CD4-positive, alpha-beta T cell (primary cell): ENCODE measurements at regions not wholly inside any gene's neighbourhood (a gene's known extent, or its start where the extent isn't known, plus 50 kb on each side); places are given as distances from the start of the nearest gene placed in this dataset.

Source experiments
- ATAC-seq: fragments of 200-7000 bp; cut with Tn5 transposase; one replicate; pipeline ENCODE4 v1.10.0; 2022; ENCODE audit warnings: mild to moderate bottlenecking; ENCODE audit not compliant: poor library complexity
- CTCF ChIA-PET: fragments of 350-600 bp; sonication (Branson Sonifier 250); formaldehyde crosslinking; loops from one replicate; lab custom pipeline; 2021; ENCODE audit warnings: antibody characterized with exemption, inconsistent platforms; lab: Charles Lee
- POLR2A ChIA-PET: fragments of 350-600 bp; sonication (Branson Sonifier 250); formaldehyde crosslinking; loops from one replicate; lab custom pipeline; 2021; ENCODE audit warnings: antibody characterized with exemption, inconsistent platforms; lab: Charles Lee
- DNase-seq, 14 experiments: peaks; one replicate each; pipeline ENCODE4 v3.0.0-alpha.2; 2013 to 2020; ENCODE audit warnings: mixed read lengths in 2 of 14
- H3K27ac ChIP-seq, 2 donors: one replicate each; pipeline versions ENCODE4 v1.5.1 to v1.7.0; 2013; ENCODE audit warnings: low read length in 2 of 2, low read depth in 1 of 2, mild to moderate bottlenecking in 1 of 2
- H3K27me3 ChIP-seq, 2 experiments: 1 replicate in 1 of 2; 2 replicates in 1 of 2; pipeline versions ENCODE4 v1.6.1 to v1.7.0; 2013; ENCODE audit warnings: low read length in 2 of 2, control low read depth in 1 of 2, mild to moderate bottlenecking in 1 of 2, moderate library complexity in 1 of 2; ENCODE audit not compliant: insufficient read depth in 2 of 2, control insufficient read depth in 1 of 2
- H3K36me3 ChIP-seq: one replicate; pipeline ENCODE4 v1.6.1; 2013; ENCODE audit warnings: low read length, control low read depth; ENCODE audit not compliant: insufficient read depth
- H3K4me1 ChIP-seq: one replicate; pipeline ENCODE4 v1.6.1; 2013; ENCODE audit warnings: low read length, control low read depth; ENCODE audit not compliant: insufficient read depth
- H3K4me3 ChIP-seq: one replicate; pipeline ENCODE4 v1.5.1; 2013; ENCODE audit warnings: mild to moderate bottlenecking, low read length, moderate library complexity
- H3K9me3 ChIP-seq, 2 experiments: 1 replicate in 1 of 2; 2 replicates in 1 of 2; pipeline versions ENCODE4 v1.6.1 to v1.7.0; 2013; ENCODE audit warnings: low read length in 2 of 2, mild to moderate bottlenecking in 2 of 2, control low read depth in 1 of 2, moderate library complexity in 1 of 2; ENCODE audit not compliant: control insufficient read depth in 1 of 2, insufficient read depth in 1 of 2
- H3K27ac Mint-ChIP-seq: one replicate; pipeline ENCODE4 v1.8.0; 2020; ENCODE audit warnings: mixed read lengths
- H3K27me3 Mint-ChIP-seq: one replicate; pipeline ENCODE4 v1.8.0; 2021; ENCODE audit warnings: mixed read lengths
- H3K36me3 Mint-ChIP-seq: one replicate; pipeline ENCODE4 v1.8.0; 2021; ENCODE audit warnings: low read depth, mixed read lengths
- H3K4me1 Mint-ChIP-seq: one replicate; pipeline ENCODE4 v1.8.0; 2021; ENCODE audit warnings: low read depth, mixed read lengths
- H3K4me3 Mint-ChIP-seq: one replicate; pipeline ENCODE4 v1.8.0; 2020; ENCODE audit warnings: mild to moderate bottlenecking, mixed read lengths
- H3K9me3 Mint-ChIP-seq: one replicate; pipeline ENCODE4 v1.8.0; 2020; ENCODE audit warnings: mixed read lengths
- intact Hi-C, 2 experiments: fragments of 100-400 bp; cut with DNase I in 1 of 2; cut with micrococcal nuclease in 1 of 2; formaldehyde crosslinking; loops; one replicate each; pipeline versions ENCODE4 v1.15.1 to v1.9.0; 2023 to 2025; cut with DNase I, micrococcal nuclease
- TF ChIP-seq, protein P1 (sequence below): fragments of 200-600 bp; IDR thresholded peaks from one replicate; pipeline ENCODE4 v1.8.0; 2022; ENCODE audit warnings: antibody characterized with exemption, mild to moderate bottlenecking

DNA sequence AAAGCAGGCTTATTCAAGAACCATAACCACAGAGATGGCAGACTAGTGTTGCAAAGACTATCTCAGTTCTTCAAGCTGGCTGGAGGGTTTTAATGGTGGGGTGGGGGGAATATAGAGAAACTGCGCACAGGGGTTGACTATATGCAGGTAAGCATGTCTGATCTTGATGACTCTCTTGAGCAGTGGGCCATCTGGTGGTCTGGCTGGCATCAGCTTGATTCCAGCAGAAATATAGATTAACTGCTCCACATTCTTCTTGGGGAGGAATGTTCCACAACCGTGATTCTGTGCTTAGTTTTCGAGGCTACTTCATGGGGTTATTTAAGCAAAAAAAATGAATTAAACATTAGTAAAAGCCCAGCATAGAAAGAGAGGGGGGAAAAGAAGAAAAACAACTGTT, 158.8 kb upstream of the PGR start:
- ChIA-PET POLR2A (no interaction called here), CTCF (no interaction called here)
- no peaks in the 10 kb centered on the region for H3K9me3 ChIP-seq
- peaks cover 10% of the 10 kb centered on the region for H3K9me3 Mint-ChIP-seq
- H3K4me1 ChIP-seq, result no peaks in the 10 kb centered on the region
- no peaks in the 10 kb centered on the region for H3K27me3 Mint-ChIP-seq
- no peak overlapping the region for H3K27ac Mint-ChIP-seq
- no peak overlapping the region for H3K4me3 ChIP-seq
- no peaks in the 10 kb centered on the region for H3K27me3 ChIP-seq
- intact Hi-C loops, result no loop called here
- no peak overlapping the region for H3K4me3 Mint-ChIP-seq
- H3K4me1 Mint-ChIP-seq, result no peaks in the 10 kb centered on the region
- DNase-seq, result no peak
- H3K36me3 ChIP-seq, result no peaks in the 10 kb centered on the region
- no peaks in the 10 kb centered on the region for H3K36me3 Mint-ChIP-seq
- H3K27ac ChIP-seq, result no peak overlapping the region
- ATAC-seq, result no peak
- TF ChIP-seq, protein P1, sequence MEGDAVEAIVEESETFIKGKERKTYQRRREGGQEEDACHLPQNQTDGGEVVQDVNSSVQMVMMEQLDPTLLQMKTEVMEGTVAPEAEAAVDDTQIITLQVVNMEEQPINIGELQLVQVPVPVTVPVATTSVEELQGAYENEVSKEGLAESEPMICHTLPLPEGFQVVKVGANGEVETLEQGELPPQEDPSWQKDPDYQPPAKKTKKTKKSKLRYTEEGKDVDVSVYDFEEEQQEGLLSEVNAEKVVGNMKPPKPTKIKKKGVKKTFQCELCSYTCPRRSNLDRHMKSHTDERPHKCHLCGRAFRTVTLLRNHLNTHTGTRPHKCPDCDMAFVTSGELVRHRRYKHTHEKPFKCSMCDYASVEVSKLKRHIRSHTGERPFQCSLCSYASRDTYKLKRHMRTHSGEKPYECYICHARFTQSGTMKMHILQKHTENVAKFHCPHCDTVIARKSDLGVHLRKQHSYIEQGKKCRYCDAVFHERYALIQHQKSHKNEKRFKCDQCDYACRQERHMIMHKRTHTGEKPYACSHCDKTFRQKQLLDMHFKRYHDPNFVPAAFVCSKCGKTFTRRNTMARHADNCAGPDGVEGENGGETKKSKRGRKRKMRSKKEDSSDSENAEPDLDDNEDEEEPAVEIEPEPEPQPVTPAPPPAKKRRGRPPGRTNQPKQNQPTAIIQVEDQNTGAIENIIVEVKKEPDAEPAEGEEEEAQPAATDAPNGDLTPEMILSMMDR, result no peak

DNA sequence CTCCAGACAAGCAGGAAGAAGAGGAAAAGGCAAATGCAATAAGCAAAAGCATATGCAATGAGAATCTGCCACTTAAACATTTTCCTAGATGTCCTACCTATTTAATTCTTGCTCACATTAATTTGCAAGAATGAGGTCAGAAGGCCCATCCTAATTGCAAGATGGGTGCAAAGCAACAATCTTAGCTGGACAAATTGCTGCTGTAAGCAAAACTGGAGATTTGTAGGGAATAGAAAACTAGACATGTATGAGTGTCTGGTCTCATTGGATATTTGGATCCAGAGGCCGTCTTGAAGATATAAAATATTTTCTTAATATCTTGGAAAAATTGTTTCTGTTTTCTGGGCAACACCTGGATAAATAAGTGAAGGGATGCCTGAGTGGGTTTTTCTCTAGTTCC, 150.1 kb upstream of the PGR start:
- Histone ChIP-seq H3K36me3 (no peaks in the 10 kb centered on the region), H3K4me3 (no peak overlapping the region), H3K27me3 (no peaks in the 10 kb centered on the region), H3K27ac (no peak overlapping the region), H3K4me1 (no peaks in the 10 kb centered on the region), H3K9me3 (peaks cover 0 to 6% of the 10 kb centered on the region in 2 experiments)
- no peak for DNase-seq
- ATAC-seq, result no peak
- TF ChIP-seq, protein P1, result no peak
- intact Hi-C loops, result no loop called here
- Mint-ChIP-seq H3K36me3 (no peaks in the 10 kb centered on the region), H3K27me3 (no peaks in the 10 kb centered on the region), H3K4me1 (no peaks in the 10 kb centered on the region), H3K27ac (no peak overlapping the region), H3K4me3 (no peak overlapping the region), H3K9me3 (peaks cover 7% of the 10 kb centered on the region)
- POLR2A ChIA-PET, result no interaction called here
- CTCF ChIA-PET, result no interaction called here

DNA sequence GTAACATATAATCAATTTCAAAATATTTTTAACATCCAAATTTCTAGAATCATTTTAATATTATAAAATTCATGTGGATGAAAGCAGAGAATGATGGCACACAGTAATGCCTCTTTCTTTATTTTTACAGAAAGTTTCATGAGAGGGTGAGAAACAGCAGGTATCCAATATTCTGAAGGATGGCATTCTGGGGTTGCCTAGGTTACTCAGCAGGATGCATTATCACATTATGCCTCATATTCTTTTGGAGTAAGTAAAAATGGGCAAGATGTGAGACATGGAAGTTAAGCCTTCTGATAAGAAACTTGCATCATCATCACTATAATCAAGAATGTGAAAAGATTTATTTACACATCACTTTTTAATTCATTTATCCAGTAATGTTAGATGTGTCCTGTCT, 148.7 kb upstream of the PGR start:
- Mint-ChIP-seq H3K4me3 (no peak overlapping the region), H3K27ac (no peak overlapping the region), H3K9me3 (peaks cover 7% of the 10 kb centered on the region), H3K36me3 (no peaks in the 10 kb centered on the region), H3K4me1 (no peaks in the 10 kb centered on the region), H3K27me3 (no peaks in the 10 kb centered on the region)
- TF ChIP-seq, protein P1, result no peak
- no peak overlapping the region for H3K4me3 ChIP-seq
- H3K4me1 ChIP-seq, result no peaks in the 10 kb centered on the region
- H3K36me3 ChIP-seq, result no peaks in the 10 kb centered on the region
- POLR2A ChIA-PET, result no interaction called here
- no peaks in the 10 kb centered on the region for H3K27me3 ChIP-seq
- peaks cover 0 to 6% of the 10 kb centered on the region in 2 experiments for H3K9me3 ChIP-seq
- CTCF ChIA-PET, result no interaction called here
- DNase-seq (no peak), ATAC-seq (no peak)
- H3K27ac ChIP-seq, result no peak overlapping the region
- intact Hi-C loops, result no loop called here
